Fibroblast of lung (primary cell): ENCODE measurements at regions not wholly inside any gene's neighbourhood (a gene's known extent, or its start where the extent isn't known, plus 50 kb on each side); places are given as distances from the start of the nearest gene placed in this dataset.
A peak's percentile ranks its signal among the peaks of the same experiment; 100 is the strongest.

Experiments used
- DNase-seq, 2 donors: peaks; one replicate each; pipeline versions ENCODE4 v3.0.0 to v3.0.0-alpha.2; 2010; ENCODE audit warnings: low read depth in 2 of 2
- H2AFZ ChIP-seq: 2 replicates; pipeline ENCODE4 v1.5.1; 2012; ENCODE audit warnings: low read length, control low read depth, inconsistent platforms
- H3K27ac ChIP-seq: 2 replicates; pipeline ENCODE4 v1.5.1; 2011; ENCODE audit warnings: low read length, control low read depth; ENCODE audit not compliant: insufficient read depth
- H3K27me3 ChIP-seq: 2 replicates; pipeline ENCODE4 v1.5.1; 2011; ENCODE audit warnings: mild to moderate bottlenecking, low read length; ENCODE audit not compliant: control insufficient read depth, insufficient read depth
- H3K36me3 ChIP-seq: 2 replicates; pipeline ENCODE4 v1.5.1; 2011; ENCODE audit warnings: low read length; ENCODE audit not compliant: control insufficient read depth, insufficient read depth
- H3K4me1 ChIP-seq: 2 replicates; pipeline ENCODE4 v1.5.1; 2011; ENCODE audit warnings: low read length; ENCODE audit not compliant: control insufficient read depth, insufficient read depth; ENCODE audit errors: extremely low read depth
- H3K4me2 ChIP-seq: 2 replicates; pipeline ENCODE4 v1.5.1; 2011; ENCODE audit warnings: low read length, control low read depth; ENCODE audit not compliant: insufficient read depth; ENCODE audit errors: extremely low read depth
- H3K4me3 ChIP-seq, 4 experiments: fragments of 200-600 bp in 1 of 4; sonication (generic) in 1 of 4; replicated peaks in 1 of 4; 2 replicates each; pipeline ENCODE4 v1.5.1; 2011 to 2016; ENCODE audit warnings: low read length in 4 of 4, low read depth in 3 of 4, mild to moderate bottlenecking in 3 of 4, control low read depth in 2 of 4, inconsistent platforms in 1 of 4, mixed read lengths in 1 of 4; ENCODE audit not compliant: insufficient read depth in 1 of 4; ENCODE audit errors: control extremely low read depth in 1 of 4
- H3K79me2 ChIP-seq: 2 replicates; pipeline ENCODE4 v1.5.1; 2012; ENCODE audit warnings: mild to moderate bottlenecking, low read length, inconsistent platforms; ENCODE audit not compliant: control insufficient read depth, insufficient read depth
- H3K9ac ChIP-seq: 2 replicates; pipeline ENCODE4 v1.5.1; 2011; ENCODE audit warnings: mild to moderate bottlenecking, low read length, control low read depth; ENCODE audit not compliant: insufficient read depth
- H3K9me3 ChIP-seq: 2 replicates; pipeline ENCODE4 v1.5.1; 2012; ENCODE audit warnings: low read depth, low read length; ENCODE audit not compliant: control insufficient read depth, insufficient read depth
- H4K20me1 ChIP-seq: 2 replicates; pipeline ENCODE4 v1.5.1; 2011; ENCODE audit warnings: low read length; ENCODE audit not compliant: control insufficient read depth, insufficient read depth; ENCODE audit errors: extremely low read depth
- EZH2 ChIP-seq: IDR thresholded peaks from 2 replicates; pipeline ENCODE4 v1.5.1; 2012; ENCODE audit warnings: low read length, control low read depth, mild to moderate bottlenecking; ENCODE audit errors: missing control alignments
- TF ChIP-seq, protein P1 (sequence below), 2 donors: IDR thresholded peaks in 1 of 2; conservative IDR thresholded peaks in 1 of 2; 1 replicate in 1 of 2; 2 replicates in 1 of 2; pipeline ENCODE4 v1.5.1; 2011 to 2012; ENCODE audit warnings: low read length in 2 of 2, control low read depth in 1 of 2, inconsistent platforms in 1 of 2, low read depth in 1 of 2, mild to moderate bottlenecking in 1 of 2

DNA sequence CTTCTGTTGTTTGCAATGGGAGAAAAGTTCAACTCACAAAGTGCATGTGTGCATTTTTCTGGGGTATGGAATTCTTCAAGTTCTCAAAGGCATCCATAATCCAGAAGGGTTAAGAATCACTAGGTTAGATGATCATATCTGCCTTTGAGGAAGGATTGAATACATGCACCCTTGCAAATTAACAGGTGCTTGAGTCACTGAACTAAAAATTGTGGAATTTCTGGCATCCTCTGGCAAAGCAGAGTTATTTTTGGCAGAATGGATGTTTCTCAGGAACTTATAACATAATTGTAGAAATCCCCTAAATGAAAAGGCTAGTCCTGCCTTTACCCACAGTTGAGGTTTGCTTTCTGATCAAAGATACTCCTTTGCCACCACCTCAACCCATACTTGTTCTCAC is 136.5 kb upstream of the DYRK2 start:
- peak in 1 of 2 donors; percentile 78 for DNase-seq
- Histone ChIP-seq H3K9me3 (no peaks in the 10 kb centered on the region), H2AFZ (no peak overlapping the region), H3K4me1 (no peaks in the 10 kb centered on the region), H3K9ac (no peak overlapping the region), H3K4me2 (no peak overlapping the region), H3K27me3 (peaks cover 2% of the 10 kb centered on the region), H3K27ac (no peak overlapping the region), H4K20me1 (no peaks in the 10 kb centered on the region), H3K79me2 (no peaks in the 10 kb centered on the region), H3K4me3 (no peak overlapping the region), H3K36me3 (no peaks in the 10 kb centered on the region)
- no peak for TF ChIP-seq EZH2
- TF ChIP-seq, protein P1, sequence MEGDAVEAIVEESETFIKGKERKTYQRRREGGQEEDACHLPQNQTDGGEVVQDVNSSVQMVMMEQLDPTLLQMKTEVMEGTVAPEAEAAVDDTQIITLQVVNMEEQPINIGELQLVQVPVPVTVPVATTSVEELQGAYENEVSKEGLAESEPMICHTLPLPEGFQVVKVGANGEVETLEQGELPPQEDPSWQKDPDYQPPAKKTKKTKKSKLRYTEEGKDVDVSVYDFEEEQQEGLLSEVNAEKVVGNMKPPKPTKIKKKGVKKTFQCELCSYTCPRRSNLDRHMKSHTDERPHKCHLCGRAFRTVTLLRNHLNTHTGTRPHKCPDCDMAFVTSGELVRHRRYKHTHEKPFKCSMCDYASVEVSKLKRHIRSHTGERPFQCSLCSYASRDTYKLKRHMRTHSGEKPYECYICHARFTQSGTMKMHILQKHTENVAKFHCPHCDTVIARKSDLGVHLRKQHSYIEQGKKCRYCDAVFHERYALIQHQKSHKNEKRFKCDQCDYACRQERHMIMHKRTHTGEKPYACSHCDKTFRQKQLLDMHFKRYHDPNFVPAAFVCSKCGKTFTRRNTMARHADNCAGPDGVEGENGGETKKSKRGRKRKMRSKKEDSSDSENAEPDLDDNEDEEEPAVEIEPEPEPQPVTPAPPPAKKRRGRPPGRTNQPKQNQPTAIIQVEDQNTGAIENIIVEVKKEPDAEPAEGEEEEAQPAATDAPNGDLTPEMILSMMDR (conservative IDR thresholded peaks at IDR 0.05 in 1 of 2, IDR thresholded peaks at IDR 0.05 in 1 of 2; ENCODE audit: low read depth in 1 of 2, low read length in 2 of 2), result no peak

DNA sequence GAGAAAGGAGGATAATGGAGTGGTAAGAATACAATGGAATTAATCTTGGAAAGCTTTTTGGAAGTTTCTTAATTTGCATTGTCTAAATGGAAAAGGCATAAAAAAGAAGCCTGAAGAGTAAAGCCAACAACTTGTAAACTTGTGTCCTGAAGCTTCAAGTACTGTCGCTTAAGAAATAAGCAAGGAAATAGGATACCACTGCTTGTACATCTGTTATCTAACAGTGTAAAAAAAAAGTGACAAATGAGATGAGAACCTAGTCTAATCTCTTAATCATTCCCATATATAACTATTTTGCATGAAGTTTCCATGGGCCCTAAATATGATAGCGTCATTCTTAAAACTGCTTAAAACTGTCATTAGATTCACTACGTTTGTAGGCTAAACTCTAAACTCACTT is 134.0 kb upstream of the DYRK2 start:
- no peaks in the 10 kb centered on the region for H3K79me2 ChIP-seq
- no peak for DNase-seq

DNA sequence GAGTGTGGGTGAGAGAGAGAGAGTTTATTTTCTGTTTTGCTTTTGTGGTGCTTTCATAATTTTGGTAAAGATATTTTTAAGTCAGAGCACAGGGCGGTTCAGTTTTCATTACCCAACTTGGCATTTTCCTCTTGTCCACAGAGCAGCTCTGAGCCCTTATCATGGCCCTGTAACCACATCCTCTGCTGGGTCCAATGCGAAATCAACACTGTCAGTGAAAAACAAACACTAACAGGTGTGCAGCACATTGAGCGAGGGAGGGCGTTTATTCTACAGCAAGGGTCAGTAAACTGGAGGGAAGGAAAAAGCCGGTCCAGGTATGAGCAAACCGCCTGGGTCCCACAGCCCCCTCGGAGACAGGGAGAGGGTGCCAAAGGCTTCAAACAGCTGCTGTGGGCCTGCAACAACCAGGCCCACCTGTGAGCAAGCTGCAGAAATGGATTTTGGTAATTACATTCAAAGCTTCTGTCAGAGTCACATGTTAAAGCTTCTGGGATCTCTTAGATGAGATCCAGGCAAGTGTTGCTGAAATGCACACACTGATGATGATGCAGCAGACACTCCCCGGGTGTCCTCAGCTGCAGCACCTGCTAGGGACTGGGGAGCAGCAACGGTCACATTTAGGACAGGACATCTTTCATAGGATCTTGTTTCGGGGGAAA is 132.7 kb upstream of the DYRK2 start:
- no peak for TF ChIP-seq EZH2
- TF ChIP-seq, protein P1 (conservative IDR thresholded peaks at IDR 0.05 in 1 of 2, IDR thresholded peaks at IDR 0.05 in 1 of 2; ENCODE audit: low read depth in 1 of 2, low read length in 2 of 2), result no peak
- Histone ChIP-seq H3K4me2 (no peak overlapping the region), H3K27me3 (no peaks in the 10 kb centered on the region), H3K36me3 (no peaks in the 10 kb centered on the region), H3K9me3 (no peaks in the 10 kb centered on the region), H3K4me1 (no peaks in the 10 kb centered on the region), H3K4me3 (no peak overlapping the region), H2AFZ (no peak overlapping the region), H3K9ac (no peak overlapping the region), H3K79me2 (no peaks in the 10 kb centered on the region), H4K20me1 (no peaks in the 10 kb centered on the region), H3K27ac (no peak overlapping the region)
- peak; percentile 9 to 64 for DNase-seq

More for the DNA sequence above, 134.0 kb upstream of the DYRK2 start:
- H3K36me3 ChIP-seq, result no peaks in the 10 kb centered on the region
- H3K27me3 ChIP-seq, result peaks cover 2% of the 10 kb centered on the region
- no peaks in the 10 kb centered on the region for H4K20me1 ChIP-seq
- TF ChIP-seq EZH2, result no peak
- TF ChIP-seq, protein P1 (conservative IDR thresholded peaks at IDR 0.05 in 1 of 2, IDR thresholded peaks at IDR 0.05 in 1 of 2; ENCODE audit: low read depth in 1 of 2, low read length in 2 of 2), result no peak
- H3K27ac ChIP-seq, result no peak overlapping the region
- no peak overlapping the region for H3K9ac ChIP-seq
- H3K9me3 ChIP-seq, result no peaks in the 10 kb centered on the region
- no peak overlapping the region for H2AFZ ChIP-seq
- no peaks in the 10 kb centered on the region for H3K4me1 ChIP-seq
- H3K4me3 ChIP-seq, result no peak overlapping the region
- H3K4me2 ChIP-seq, result no peak overlapping the region
